Muscle layer of duodenum (tissue), 2 donors: ENCODE measurements at regions not wholly inside any gene's neighbourhood (a gene's known extent, or its start where the extent isn't known, plus 50 kb on each side); places are given as distances from the start of the nearest gene placed in this dataset.
"Not testable (repeated sequence)": the region's sequence is repeated elsewhere in the genome, so short reads cannot be mapped to it uniquely, and the experiment has no call there.

ENCODE experiments used
- H3K27ac ChIP-seq: one replicate; pipeline ENCODE4 v1.7.0; 2013; ENCODE audit warnings: mild to moderate bottlenecking, low read length
- H3K27me3 ChIP-seq: one replicate; pipeline ENCODE4 v1.7.0; 2013; ENCODE audit warnings: low read depth, mild to moderate bottlenecking, control low read depth, low read length
- H3K36me3 ChIP-seq, 2 donors: one replicate each; pipeline ENCODE4 v1.7.0; 2013; ENCODE audit warnings: low read length in 2 of 2, control low read depth in 1 of 2, mild to moderate bottlenecking in 1 of 2; ENCODE audit not compliant: insufficient read depth in 2 of 2, control insufficient read depth in 1 of 2
- H3K4me1 ChIP-seq, 2 donors: one replicate each; pipeline ENCODE4 v1.7.0; 2013; ENCODE audit warnings: low read length in 2 of 2, mild to moderate bottlenecking in 2 of 2, control low read depth in 1 of 2, moderate library complexity in 1 of 2; ENCODE audit not compliant: insufficient read depth in 2 of 2, control insufficient read depth in 1 of 2
- H3K4me3 ChIP-seq, 2 donors: one replicate each; pipeline ENCODE4 v1.7.0; 2013; ENCODE audit warnings: low read length in 2 of 2, low read depth in 1 of 2, mild to moderate bottlenecking in 1 of 2
- H3K9me3 ChIP-seq, 2 donors: one replicate each; pipeline ENCODE4 v1.7.0; 2013; ENCODE audit warnings: low read length in 2 of 2, control low read depth in 1 of 2, mild to moderate bottlenecking in 1 of 2; ENCODE audit not compliant: control insufficient read depth in 1 of 2
- donor health status: healthy.

DNA sequence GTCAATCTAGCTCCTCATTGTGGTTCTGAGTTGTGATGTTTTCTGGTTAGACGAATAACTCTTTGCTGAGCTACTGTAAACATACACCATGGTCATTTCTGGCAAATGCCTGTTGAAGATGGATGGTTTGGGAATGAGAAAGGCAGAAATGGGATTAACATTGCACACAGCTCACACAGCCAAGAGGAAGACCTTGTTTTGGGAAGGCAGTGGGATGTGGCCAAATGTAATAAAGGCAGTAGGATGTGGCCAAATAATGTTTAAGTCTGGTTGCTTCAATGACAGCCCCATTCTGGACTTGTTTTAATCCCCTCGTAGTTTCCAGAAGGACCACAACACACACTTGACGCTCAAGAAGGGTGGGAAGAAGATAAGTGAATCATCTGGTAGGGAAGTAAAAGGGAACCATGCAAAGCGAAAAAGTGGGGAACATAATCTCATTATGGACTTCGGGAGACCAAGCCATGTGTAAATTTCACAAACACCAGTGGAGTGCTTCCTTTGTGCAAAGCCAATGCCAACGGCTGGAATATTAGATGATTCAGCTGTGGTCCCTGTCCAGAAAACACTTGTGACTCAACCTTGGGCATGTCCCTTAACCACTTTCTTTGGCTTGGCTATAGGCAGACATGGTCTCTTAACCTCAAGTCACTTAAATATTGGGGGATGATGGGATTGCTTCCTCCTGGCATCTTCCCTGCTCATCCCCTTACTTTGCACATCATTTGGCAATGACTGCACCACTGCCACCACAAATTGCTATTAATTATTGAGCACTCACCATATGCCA, 284.4 kb upstream of the CRY1 start:
- H3K4me1 ChIP-seq, result peaks cover 0 to 3% of the 10 kb centered on the region in 2 donors
- H3K36me3 ChIP-seq, result no peaks in the 10 kb centered on the region
- no peaks in the 10 kb centered on the region for H3K9me3 ChIP-seq
- no peak overlapping the region for H3K4me3 ChIP-seq
- H3K27me3 ChIP-seq, result peaks cover 5% of the 10 kb centered on the region
- no peak overlapping the region for H3K27ac ChIP-seq

DNA sequence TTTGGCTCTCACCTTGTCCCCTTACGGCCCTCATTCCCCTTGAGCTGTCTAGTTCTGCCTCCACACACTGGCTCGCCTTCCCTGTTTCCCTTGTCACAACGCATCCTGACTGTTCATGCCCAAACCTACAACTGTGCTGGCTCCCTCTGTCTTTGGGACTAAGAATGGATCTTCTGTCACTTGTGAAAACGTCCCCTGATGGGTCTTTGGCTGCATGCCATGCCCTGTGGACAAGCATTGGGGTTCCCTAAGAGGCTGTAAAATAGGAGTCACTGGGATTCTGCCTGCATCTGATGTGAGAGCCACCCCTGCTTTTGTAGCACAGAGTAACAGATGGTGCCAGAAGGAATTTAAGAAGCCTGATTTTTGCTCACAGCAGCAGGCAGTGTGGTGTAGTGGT, 285.3 kb upstream of the CRY1 start:
- Histone ChIP-seq H3K27me3 (peaks cover 5% of the 10 kb centered on the region), H3K4me1 (peaks cover 0 to 3% of the 10 kb centered on the region in 2 donors), H3K4me3 (no peak overlapping the region), H3K36me3 (no peaks in the 10 kb centered on the region), H3K9me3 (no peaks in the 10 kb centered on the region), H3K27ac (no peak overlapping the region)

DNA sequence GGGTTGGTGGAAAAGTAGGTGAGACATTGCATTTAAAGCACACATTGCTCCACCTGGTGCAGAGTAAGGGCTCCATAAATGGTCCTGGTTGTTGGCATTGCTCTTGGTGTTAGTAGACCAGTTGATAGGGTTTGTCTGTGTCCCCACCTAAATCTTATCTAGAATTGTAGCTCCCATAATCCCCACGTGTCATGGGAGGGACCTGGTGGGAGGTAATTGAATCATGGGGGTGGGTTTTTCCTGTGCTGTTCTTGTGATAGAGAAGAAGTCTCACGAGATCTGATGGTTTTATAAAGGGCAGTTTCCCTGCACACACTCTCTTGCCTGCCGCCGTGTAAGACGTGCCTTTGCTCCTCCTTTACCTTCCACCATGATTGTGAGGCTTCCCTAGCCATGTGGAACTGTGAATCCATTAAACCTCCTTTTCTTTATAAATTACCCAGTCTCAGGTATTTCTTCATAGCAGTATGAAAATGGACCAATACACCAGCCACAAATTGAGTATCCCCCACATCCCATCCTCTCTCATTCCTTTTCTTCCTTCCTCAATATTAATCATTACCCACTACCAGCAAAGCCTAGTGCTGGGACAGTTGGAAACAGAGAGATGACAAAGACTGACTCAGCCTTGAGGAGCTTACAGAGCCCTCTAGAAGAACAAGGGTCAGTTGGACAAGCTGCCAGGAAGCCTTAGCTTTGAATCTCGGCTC, 285.9 kb upstream of the CRY1 start:
- not testable (repeated sequence) for H3K36me3 ChIP-seq, H3K9me3 ChIP-seq, H3K4me3 ChIP-seq, H3K4me1 ChIP-seq, H3K27me3 ChIP-seq, H3K27ac ChIP-seq

DNA sequence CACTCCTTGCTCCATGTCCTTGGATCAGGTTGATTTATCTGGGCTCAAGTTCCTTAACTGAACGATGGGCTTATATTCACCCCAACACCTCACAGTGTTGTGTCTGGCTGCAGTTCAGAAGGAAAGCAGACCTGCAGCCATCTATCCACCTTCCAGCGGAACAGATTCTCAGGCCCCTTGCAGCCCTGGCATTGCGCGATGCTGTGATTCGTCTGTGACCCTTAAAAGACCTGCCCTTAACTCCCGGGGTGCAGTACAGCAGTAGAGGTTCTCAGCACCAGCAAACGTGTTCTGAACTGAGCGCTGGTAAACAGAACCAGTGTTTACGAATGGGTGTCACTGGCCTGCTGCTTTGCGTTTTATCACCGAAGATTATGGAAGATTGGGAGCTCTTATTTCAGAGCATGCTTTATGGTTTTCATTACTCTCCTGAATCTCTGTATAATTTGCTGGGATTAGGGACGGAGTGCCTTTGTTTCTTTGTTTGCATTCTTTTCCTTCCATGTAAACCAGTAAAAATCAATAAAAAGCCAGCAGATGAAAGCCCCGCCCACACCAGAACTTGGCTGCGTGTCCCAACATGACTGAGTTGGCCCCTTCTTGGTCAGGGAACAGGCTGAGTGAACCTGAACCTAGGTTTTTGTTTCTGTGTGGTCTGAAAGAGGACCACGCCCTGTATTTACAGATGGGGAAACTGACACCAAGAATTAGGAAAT, 286.7 kb upstream of the CRY1 start:
- Histone ChIP-seq H3K27me3 (peaks cover 5% of the 10 kb centered on the region), H3K9me3 (no peaks in the 10 kb centered on the region), H3K36me3 (no peaks in the 10 kb centered on the region), H3K4me1 (peaks cover 0 to 3% of the 10 kb centered on the region in 2 donors), H3K27ac (no peak overlapping the region), H3K4me3 (no peak overlapping the region)

DNA sequence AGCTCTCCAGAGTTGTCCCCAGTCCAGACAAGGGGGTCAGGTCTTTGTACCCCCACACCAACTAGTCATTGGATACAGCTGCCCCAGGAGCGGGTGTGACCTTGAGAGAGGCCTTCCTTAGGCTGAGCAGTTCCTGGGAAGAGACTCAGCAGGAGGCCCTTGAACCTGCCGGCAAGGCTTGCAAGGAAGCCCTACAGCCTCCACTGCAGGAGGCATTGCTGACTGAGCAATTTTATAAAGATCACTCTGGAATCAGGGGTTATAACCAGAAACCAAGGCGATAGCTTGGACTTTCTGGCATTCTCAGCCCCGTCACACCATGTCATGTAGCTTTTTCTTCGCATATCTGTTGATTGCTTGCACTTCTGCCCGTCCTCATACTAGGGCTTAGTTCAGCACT, 291.3 kb upstream of the CRY1 start:
- Histone ChIP-seq H3K27me3 (no peaks in the 10 kb centered on the region), H3K4me3 (no peak overlapping the region), H3K4me1 (peaks cover 0 to 3% of the 10 kb centered on the region in 2 donors), H3K27ac (no peak overlapping the region), H3K36me3 (no peaks in the 10 kb centered on the region), H3K9me3 (peaks cover 4 to 5% of the 10 kb centered on the region in 2 donors)

DNA sequence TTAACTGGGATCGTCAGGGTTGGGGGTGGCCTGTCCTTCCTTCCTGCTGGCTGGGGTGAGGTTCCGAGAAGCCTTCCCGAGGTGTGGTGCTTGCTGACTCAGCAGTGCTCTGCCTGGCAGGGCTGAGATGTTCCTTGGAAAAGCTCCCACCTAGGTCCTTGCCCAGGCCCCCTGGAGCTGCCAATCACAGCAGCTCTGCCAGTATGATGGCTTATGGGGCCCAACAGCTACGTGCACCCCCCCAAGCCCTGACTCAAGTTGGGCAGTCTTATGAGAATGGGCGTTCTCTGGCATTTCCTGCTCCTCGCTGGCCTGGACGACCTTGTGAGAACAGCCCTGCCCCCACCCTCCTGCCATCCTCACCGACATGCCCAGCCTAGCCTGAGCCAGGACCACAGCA, 292.2 kb upstream of the CRY1 start:
- Histone ChIP-seq H3K9me3 (peaks cover 4 to 5% of the 10 kb centered on the region in 2 donors), H3K4me3 (no peak overlapping the region), H3K27me3 (no peaks in the 10 kb centered on the region), H3K27ac (no peak overlapping the region), H3K4me1 (no peaks in the 10 kb centered on the region), H3K36me3 (no peaks in the 10 kb centered on the region)

DNA sequence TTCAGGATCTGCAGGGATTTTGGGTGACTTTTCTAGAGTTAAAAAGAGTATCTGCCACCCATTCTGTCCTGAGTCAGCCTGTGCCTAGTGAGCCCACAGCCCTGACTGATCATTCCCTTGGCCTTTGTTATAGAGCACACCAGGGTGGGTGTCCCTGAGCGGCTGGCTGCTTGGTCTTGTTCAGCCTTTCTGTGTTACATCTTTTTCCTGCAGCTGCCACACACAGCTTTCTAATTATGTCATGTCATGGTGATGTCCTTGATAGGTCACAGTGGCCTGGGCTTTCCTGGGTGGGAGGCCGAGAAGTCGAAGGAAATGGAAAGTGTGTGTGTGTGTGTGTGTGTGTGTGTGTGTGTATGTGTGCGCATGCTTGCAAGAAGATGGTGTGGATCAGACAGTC, 293.2 kb upstream of the CRY1 start:
- Histone ChIP-seq H3K27ac (no peak overlapping the region), H3K27me3 (no peaks in the 10 kb centered on the region), H3K36me3 (no peaks in the 10 kb centered on the region), H3K4me1 (no peaks in the 10 kb centered on the region), H3K4me3 (no peak overlapping the region), H3K9me3 (peaks cover 4 to 5% of the 10 kb centered on the region in 2 donors)

DNA sequence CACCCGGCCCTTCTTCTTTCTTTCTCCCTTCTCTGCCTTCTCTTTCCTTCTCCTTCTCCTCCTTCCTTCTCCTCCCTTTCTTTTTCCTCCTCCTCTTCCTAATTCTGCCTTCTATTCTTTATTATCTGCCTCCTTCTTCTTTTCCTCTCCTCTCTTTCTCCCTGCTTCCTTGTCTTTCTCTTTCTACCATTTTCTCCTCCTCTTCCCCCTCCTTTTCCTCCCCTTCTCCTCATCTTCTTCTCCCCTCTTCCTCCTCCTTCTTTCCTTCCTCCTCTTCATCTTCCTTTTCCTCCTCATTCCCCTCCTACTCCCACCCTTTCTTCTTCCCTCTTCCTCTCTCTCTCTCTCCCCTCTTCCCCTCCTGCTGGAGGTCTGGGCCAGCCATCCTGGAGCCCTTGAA, 294.9 kb upstream of the CRY1 start:
- Histone ChIP-seq H3K4me1 (no peaks in the 10 kb centered on the region), H3K27me3 (no peaks in the 10 kb centered on the region), H3K4me3 (no peak overlapping the region), H3K36me3 (no peaks in the 10 kb centered on the region), H3K27ac (no peak overlapping the region), H3K9me3 (peaks cover 4 to 5% of the 10 kb centered on the region in 2 donors)

DNA sequence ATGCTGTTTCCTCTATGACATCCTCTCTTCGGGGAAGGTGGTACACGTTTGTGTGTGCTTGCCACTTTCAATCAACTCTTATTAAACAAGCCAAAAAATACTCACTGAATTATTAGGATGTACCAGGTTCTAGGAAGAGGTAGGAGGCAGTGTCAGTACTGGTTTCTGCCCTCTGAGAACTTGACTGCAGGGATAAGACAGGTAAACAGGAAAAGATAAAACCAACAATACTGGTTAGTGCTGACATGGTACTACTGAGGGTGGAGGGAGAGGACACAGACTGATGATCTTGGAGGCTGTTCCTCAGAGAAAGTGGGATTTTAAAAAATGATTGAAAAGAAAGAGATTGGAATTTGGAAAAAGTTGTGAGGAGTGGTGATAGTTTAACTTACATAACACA, 295.2 kb upstream of the PWP1 start:
- Histone ChIP-seq H3K27ac (no peak overlapping the region), H3K9me3 (peaks cover 4 to 5% of the 10 kb centered on the region in 2 donors), H3K4me3 (no peak overlapping the region), H3K4me1 (no peaks in the 10 kb centered on the region), H3K27me3 (no peaks in the 10 kb centered on the region), H3K36me3 (no peaks in the 10 kb centered on the region)

DNA sequence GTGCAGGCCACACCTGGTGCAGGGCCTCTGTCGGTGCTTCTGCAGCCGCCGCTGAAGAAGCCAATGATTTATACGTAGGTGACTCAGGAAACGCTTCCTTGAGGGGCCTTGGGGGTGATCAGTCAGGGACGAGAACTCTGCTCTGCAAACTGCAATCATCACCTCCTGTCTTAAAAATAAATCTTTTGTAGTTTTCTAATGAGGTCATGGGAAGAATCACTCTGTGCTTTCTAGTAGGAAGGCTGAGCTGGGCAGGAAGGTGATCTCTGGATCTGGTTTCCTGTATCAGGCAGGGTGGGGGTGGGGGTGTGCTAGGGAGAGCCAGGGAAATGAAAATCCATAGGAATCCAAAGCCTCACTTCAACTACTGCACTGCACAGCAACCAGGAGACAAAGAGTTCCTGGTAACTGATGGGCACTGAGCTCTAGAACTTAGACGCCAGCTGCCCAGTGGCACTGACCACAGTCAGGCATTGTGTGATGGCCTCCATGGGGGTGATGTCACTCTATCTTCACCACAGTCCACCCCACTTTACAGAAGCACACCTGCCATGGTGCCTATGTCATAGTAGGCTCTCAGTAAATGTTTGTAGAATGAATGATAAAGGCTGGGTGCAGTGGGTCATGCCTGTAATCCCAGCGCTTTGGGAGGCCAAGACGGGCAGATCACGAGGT, 292.4 kb upstream of the PWP1 start:
- Histone ChIP-seq H3K27ac (no peak overlapping the region), H3K4me1 (no peaks in the 10 kb centered on the region), H3K9me3 (peaks cover 4 to 5% of the 10 kb centered on the region in 2 donors), H3K4me3 (no peak overlapping the region), H3K27me3 (no peaks in the 10 kb centered on the region), H3K36me3 (no peaks in the 10 kb centered on the region)

DNA sequence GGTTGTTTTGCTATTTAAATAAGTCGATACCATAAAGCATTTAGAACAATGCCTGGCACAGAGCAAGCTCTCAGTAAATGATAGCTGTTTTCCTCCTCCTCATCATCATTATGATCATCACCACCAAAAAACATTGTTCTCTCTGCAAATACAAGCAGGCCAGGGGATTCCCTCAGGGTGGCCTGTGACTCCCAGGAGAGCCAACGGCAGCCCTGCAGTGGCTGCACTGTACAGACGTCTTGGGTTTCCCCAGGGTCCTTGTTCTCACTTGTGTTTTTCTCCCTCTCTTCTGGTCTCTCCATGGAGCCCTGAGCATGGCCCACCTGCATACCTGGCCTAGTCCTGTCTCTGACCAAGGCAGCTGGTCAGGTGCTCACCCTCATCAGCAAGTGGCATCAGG, 290.9 kb upstream of the PWP1 start:
- Histone ChIP-seq H3K4me3 (no peak overlapping the region), H3K27ac (no peak overlapping the region)

More for the DNA sequence above, 290.9 kb upstream of the PWP1 start:
- H3K9me3 ChIP-seq, result no peaks in the 10 kb centered on the region
- H3K27me3 ChIP-seq, result no peaks in the 10 kb centered on the region
- no peaks in the 10 kb centered on the region for H3K4me1 ChIP-seq
- no peaks in the 10 kb centered on the region for H3K36me3 ChIP-seq
